GM13977 (cell line): ENCODE measurements at regions not wholly inside any gene's neighbourhood (a gene's known extent, or its start where the extent isn't known, plus 50 kb on each side); places are given as distances from the start of the nearest gene placed in this dataset.

Experiments
- DNase-seq: peaks from one replicate; pipeline ENCODE4 v3.0.0; 2012; ENCODE audit warnings: low spot score
- CTCF ChIP-seq: IDR thresholded peaks from 2 replicates; pipeline ENCODE4 v1.5.1; 2012; ENCODE audit warnings: mild to moderate bottlenecking, control low read depth; ENCODE audit not compliant: insufficient read depth; ENCODE audit errors: extremely low read depth, missing control alignments
- in situ Hi-C: fragments of 300-500 bp; cut with MboI; formaldehyde crosslinking; loops from one replicate; pipeline ENCODE4 v1.12.0; 2022; ENCODE audit warnings: low sequenced_read_pairs, low pct_unique_long_range_greater_than_20kb, mixed read lengths, inconsistent platforms; ENCODE audit not compliant: unreplicated experiment

- no peak for TF ChIP-seq CTCF
- no peak for DNase-seq
- in situ Hi-C loops = no loop called here
Measured at GRCh38 chr12:42786400-42787148, 197.0 kb upstream of the PRICKLE1 start.

- in situ Hi-C loops = no loop called here
- TF ChIP-seq CTCF = no peak
- no peak for DNase-seq
Measured at GRCh38 chr12:42785944-42786343, 196.4 kb upstream of the PRICKLE1 start.

- no peak for DNase-seq
- no peak for TF ChIP-seq CTCF
- in situ Hi-C loops = no loop called here
Measured at GRCh38 chr12:42780671-42781070, 191.1 kb upstream of the PRICKLE1 start.

- TF ChIP-seq CTCF = no peak
- DNase-seq = no peak
- in situ Hi-C loops = no loop called here
Measured at GRCh38 chr12:42779186-42779859, 189.8 kb upstream of the PRICKLE1 start.

- no peak for DNase-seq
- TF ChIP-seq CTCF = no peak
- in situ Hi-C loops = no loop called here
Measured at GRCh38 chr12:42776396-42776795, 186.8 kb upstream of the PRICKLE1 start.

- DNase-seq = no peak
- in situ Hi-C loops = no loop called here
- no peak for TF ChIP-seq CTCF
Measured at GRCh38 chr12:42774238-42774637, 184.7 kb upstream of the PRICKLE1 start.
